ENCODE measurements at regions not wholly inside any gene's neighbourhood (a gene's known extent, or its start where the extent isn't known, plus 50 kb on each side); places are given as distances from the start of the nearest gene placed in this dataset.

DNA sequence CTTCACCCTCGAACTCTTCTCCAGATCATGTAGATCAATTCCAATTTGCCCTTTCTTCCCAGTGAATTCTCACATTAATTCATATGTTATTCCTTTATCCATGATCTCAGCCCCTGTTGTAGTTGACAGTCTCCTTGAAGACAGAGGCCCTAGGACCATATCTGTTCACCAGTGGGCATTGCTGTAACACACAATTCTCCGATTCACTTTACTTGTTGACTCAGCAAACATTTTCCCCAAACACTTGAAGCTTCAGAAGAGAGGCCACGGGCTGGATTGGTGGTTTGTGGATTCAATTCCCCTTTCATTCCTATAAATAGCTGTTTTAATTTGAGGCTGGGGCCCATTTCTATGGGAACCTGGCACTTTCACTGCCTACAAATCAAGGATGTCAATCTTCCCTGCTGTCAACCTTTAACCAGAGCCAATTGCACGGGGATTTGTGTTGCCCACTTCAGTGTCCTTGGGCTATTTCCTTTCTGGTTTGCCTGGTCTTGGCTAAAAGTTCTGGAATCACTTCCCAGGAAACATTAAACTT, 393.0 kb upstream of the KIRREL3 start:
- no peak for TF ChIP-seq GATA2 (CRISPR knock-in tag; IDR thresholded peaks at IDR 0.05)
- no peak for TF ChIP-seq EZH2phosphoT487 (IDR thresholded peaks at IDR 0.05; ENCODE audit: borderline replicate concordance, low read depth)
- TF ChIP-seq, protein P1, sequence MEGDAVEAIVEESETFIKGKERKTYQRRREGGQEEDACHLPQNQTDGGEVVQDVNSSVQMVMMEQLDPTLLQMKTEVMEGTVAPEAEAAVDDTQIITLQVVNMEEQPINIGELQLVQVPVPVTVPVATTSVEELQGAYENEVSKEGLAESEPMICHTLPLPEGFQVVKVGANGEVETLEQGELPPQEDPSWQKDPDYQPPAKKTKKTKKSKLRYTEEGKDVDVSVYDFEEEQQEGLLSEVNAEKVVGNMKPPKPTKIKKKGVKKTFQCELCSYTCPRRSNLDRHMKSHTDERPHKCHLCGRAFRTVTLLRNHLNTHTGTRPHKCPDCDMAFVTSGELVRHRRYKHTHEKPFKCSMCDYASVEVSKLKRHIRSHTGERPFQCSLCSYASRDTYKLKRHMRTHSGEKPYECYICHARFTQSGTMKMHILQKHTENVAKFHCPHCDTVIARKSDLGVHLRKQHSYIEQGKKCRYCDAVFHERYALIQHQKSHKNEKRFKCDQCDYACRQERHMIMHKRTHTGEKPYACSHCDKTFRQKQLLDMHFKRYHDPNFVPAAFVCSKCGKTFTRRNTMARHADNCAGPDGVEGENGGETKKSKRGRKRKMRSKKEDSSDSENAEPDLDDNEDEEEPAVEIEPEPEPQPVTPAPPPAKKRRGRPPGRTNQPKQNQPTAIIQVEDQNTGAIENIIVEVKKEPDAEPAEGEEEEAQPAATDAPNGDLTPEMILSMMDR (IDR thresholded peaks at IDR 0.05) = no peak
- TF ChIP-seq YY1 (IDR thresholded peaks at IDR 0.05; ENCODE audit: low read depth) = no peak
- TF ChIP-seq SIN3A (IDR thresholded peaks at IDR 0.05; ENCODE audit: borderline replicate concordance, low read depth, low read length) = no peak
- TF ChIP-seq RFX5 (IDR thresholded peaks at IDR 0.05; ENCODE audit: low read length) = no peak
- TF ChIP-seq, protein P2, sequence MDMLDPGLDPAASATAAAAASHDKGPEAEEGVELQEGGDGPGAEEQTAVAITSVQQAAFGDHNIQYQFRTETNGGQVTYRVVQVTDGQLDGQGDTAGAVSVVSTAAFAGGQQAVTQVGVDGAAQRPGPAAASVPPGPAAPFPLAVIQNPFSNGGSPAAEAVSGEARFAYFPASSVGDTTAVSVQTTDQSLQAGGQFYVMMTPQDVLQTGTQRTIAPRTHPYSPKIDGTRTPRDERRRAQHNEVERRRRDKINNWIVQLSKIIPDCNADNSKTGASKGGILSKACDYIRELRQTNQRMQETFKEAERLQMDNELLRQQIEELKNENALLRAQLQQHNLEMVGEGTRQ (IDR thresholded peaks at IDR 0.05; ENCODE audit: borderline replicate concordance, low read depth, low read length) = no peak
- no peak for TF ChIP-seq RAD21 (IDR thresholded peaks at IDR 0.05; ENCODE audit: low read length)
- no peak for TF ChIP-seq MEF2A (IDR thresholded peaks at IDR 0.05; ENCODE audit: borderline replicate concordance, low read depth)

Data from SK-N-SH (cell line).